NT2/D1 (cell line): ENCODE measurements at regions not wholly inside any gene's neighbourhood (a gene's known extent, or its start where the extent isn't known, plus 50 kb on each side); places are given as distances from the start of the nearest gene placed in this dataset.

ENCODE experiments used
- SUZ12 ChIP-seq: IDR thresholded peaks from 2 replicates; pipeline ENCODE4 v1.6.1; 2011; ENCODE audit not compliant: insufficient read length, insufficient read depth; ENCODE audit errors: extremely low read depth
- YY1 ChIP-seq: IDR thresholded peaks from 2 replicates; pipeline ENCODE4 v1.6.1; 2011; ENCODE audit not compliant: insufficient read length, insufficient read depth

DNA sequence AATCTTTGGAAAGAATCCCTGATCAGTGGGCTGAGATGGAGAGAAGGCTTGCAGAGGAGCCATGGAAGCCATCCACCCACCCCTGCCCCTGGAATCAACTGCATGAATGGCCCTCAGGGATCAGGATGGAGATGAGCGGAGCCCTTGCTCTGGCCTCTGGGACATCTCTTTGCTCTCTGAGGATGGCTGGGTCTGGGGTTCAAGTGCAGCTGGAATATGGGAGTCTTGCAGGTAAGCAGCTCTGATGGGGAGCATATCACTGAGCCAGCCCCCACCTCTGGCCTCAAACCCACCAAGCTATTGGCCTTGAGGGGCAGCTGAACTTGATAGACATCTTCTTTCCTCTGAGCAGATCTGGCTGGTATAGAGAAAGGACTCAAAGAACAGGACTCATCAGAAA is 76.1 kb downstream of the C5orf15 start:
- TF ChIP-seq YY1 (no peak), SUZ12 (no peak)
